ENCODE measurements at regions not wholly inside any gene's neighbourhood (a gene's known extent, or its start where the extent isn't known, plus 50 kb on each side); places are given as distances from the start of the nearest gene placed in this dataset.

DNA sequence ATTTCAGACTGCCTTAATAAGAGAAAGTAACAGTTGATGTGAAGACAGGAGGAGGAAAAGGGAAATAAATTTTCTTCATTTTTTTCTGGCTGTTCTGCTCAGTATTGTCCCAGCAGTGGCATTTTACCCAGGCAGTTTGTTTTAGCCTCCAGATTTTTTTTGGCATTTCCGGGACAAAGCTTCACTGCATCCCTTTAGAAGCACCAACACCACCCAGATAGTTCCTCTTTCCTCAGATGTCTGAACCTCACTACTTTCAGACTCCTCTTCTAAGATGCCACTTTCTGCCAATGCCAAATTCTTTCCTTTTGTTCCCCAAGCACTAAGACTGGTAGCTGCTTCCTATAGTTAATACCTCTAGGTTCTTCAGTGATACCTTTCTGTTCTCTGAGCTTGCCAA, 480.1 kb upstream of the SLC10A2 start:
- Mint-ChIP-seq H3K36me3 (ENCODE audit: low read depth) (no peaks in the 10 kb centered on the region), H3K27ac (no peak overlapping the region), H3K4me3 (no peak overlapping the region), H3K27me3 (no peaks in the 10 kb centered on the region), H3K4me1 (ENCODE audit: low read depth) (no peaks in the 10 kb centered on the region), H3K9me3 (peaks cover 28% of the 10 kb centered on the region)
- no peak for DNase-seq

DNA sequence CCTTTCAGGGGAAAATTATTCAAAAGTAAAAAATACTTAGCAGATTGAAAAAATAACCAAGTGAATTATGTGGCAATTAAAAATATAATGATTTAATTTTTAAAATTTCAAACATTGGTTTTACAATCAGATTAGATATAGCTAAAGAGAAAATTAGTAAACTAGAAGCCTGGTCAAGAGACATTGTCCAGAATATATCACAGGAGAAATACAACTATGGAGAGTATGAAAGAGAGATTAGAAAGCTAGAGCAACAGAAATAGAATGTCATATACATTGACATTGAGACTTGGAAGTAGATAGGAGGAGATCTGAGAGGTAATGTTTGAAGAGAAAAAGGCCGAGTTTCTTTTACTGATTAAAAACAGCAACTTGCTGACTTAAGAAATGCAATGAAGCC, 476.4 kb upstream of the SLC10A2 start:
- H3K4me1 Mint-ChIP-seq (ENCODE audit: low read depth), result no peaks in the 10 kb centered on the region
- no peaks in the 10 kb centered on the region for H3K36me3 Mint-ChIP-seq (ENCODE audit: low read depth)
- no peaks in the 10 kb centered on the region for H3K27me3 Mint-ChIP-seq
- no peak for DNase-seq
- no peak overlapping the region for H3K27ac Mint-ChIP-seq
- peaks cover 25% of the 10 kb centered on the region for H3K9me3 Mint-ChIP-seq
- H3K4me3 Mint-ChIP-seq, result no peak overlapping the region

DNA sequence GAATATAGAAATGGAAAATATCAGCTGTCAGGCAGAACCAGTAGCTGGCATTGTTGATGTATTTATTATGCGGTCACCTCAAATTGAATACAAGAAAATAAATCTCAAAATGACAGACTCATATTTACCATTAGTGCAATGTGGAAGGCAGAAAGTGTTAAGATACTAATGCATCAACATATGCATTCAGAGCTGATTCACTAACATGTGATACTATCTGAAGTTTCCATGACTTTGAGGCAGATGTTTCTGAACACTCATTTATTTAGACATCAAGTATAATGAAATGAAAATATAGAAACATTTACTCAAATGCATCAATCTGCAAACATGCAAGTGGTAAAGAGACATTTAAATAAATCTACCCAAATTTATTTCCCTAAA, 474.2 kb upstream of the SLC10A2 start:
- H3K4me1 Mint-ChIP-seq (ENCODE audit: low read depth), result no peaks in the 10 kb centered on the region
- H3K36me3 Mint-ChIP-seq (ENCODE audit: low read depth), result no peaks in the 10 kb centered on the region
- H3K4me3 Mint-ChIP-seq, result no peak overlapping the region
- H3K27ac Mint-ChIP-seq, result no peak overlapping the region
- no peak for DNase-seq
- H3K27me3 Mint-ChIP-seq, result no peaks in the 10 kb centered on the region
- H3K9me3 Mint-ChIP-seq, result peaks cover 22% of the 10 kb centered on the region

DNA sequence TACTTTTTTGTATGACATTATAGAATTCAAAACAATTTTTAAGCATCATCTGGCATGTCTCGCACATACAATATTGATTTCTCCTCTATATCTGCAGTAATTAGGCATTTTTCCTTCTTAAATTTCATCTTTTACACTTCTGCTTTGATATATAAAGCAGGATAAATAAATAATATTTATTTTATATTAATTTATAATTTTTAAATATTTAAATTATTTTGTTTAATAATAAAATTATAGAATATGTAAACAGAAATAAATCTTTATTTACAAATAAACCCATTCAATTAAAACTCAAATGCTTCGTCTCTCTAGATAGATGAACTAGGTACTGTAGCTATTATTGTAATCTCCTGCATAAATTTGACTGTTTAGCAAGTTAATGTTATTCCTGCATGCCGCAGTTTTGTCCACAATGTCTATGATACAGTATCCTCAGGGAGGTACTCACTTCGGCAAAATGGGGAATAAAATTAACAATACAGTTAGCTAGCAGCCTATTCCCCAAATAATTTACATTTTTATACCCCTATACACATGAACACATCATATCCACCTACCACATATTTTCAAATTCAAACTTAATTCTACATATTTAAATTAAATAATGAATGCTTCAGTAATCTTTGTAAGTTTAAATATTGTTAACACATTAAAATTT, 473.6 kb upstream of the SLC10A2 start:
- no peaks in the 10 kb centered on the region for H3K36me3 Mint-ChIP-seq (ENCODE audit: low read depth)
- peaks cover 19% of the 10 kb centered on the region for H3K9me3 Mint-ChIP-seq
- no peak overlapping the region for H3K4me3 Mint-ChIP-seq
- no peak for DNase-seq
- no peaks in the 10 kb centered on the region for H3K4me1 Mint-ChIP-seq (ENCODE audit: low read depth)
- H3K27me3 Mint-ChIP-seq, result no peaks in the 10 kb centered on the region
- H3K27ac Mint-ChIP-seq, result no peak overlapping the region

DNA sequence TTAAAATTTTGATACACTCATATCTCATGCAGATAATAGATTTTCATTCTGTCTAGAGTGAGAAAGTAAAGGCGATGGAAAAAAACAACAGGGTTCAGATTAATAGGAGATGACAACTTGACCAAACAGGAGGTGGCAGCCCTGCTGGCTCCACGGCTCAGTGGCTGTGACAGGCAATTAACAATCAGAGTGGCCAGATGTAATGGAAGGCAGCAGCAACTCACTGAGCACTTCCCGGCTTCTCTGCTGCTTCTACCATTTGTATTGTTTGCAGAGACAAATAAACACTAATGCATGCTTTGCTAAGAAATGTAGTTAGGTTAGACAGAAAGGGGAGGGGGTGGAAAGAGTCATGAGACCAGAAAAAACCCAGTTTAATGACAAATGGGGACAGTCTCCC, 473.0 kb upstream of the SLC10A2 start:
- H3K4me1 Mint-ChIP-seq (ENCODE audit: low read depth), result no peaks in the 10 kb centered on the region
- H3K4me3 Mint-ChIP-seq, result no peak overlapping the region
- H3K27me3 Mint-ChIP-seq, result no peaks in the 10 kb centered on the region
- H3K27ac Mint-ChIP-seq, result no peak overlapping the region
- peaks cover 15% of the 10 kb centered on the region for H3K9me3 Mint-ChIP-seq
- no peak for DNase-seq
- H3K36me3 Mint-ChIP-seq (ENCODE audit: low read depth), result no peaks in the 10 kb centered on the region

DNA sequence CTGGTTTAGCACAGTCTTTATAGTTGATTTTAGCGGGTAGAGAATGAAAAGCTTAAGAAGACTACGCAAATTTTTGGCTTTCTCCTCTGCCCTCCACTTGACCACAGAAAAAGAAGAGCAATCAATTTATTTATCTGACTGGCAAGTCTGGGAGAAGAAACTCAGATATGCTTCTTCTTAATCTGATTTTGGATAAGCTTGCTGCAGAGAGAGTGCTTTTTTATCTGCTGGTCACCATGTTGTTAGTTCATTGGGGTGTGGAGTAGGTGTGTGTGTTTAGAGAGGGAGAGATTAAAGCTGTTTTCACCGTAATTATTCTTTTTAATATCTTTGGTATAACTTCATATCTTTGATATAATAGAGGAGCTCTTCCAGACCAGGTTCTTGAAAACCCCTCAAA, 471.4 kb upstream of the SLC10A2 start:
- peaks cover 6% of the 10 kb centered on the region for H3K9me3 Mint-ChIP-seq

DNA sequence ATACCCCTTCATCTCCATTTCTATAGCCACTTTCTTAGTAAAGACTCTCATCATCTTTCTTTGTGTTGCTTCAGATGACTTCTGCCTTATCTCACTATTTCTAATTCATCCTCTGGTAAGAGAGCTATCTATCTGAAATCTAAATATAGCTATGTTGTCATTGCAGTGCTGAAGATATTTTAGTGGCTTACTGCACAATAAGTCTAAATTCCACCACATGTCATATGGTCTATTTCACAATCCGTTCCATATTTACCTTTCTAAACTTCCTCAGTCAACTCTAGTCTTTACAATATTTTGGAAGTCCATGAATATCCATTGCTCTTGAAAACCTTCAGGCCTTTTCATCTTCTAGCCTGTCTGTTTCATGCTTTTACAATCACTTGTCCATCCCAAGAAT, 465.1 kb upstream of the SLC10A2 start:
- Mint-ChIP-seq H3K27me3 (no peaks in the 10 kb centered on the region), H3K4me1 (ENCODE audit: low read depth) (no peaks in the 10 kb centered on the region), H3K4me3 (no peak overlapping the region), H3K9me3 (peaks cover 3% of the 10 kb centered on the region), H3K36me3 (ENCODE audit: low read depth) (no peaks in the 10 kb centered on the region), H3K27ac (no peak overlapping the region)
- no peak for DNase-seq

More for the DNA sequence above, 471.4 kb upstream of the SLC10A2 start:
- Mint-ChIP-seq H3K36me3 (ENCODE audit: low read depth) (no peaks in the 10 kb centered on the region), H3K27me3 (no peaks in the 10 kb centered on the region), H3K4me3 (no peak overlapping the region), H3K27ac (no peak overlapping the region), H3K4me1 (ENCODE audit: low read depth) (no peaks in the 10 kb centered on the region)
- DNase-seq, result no peak

DNA sequence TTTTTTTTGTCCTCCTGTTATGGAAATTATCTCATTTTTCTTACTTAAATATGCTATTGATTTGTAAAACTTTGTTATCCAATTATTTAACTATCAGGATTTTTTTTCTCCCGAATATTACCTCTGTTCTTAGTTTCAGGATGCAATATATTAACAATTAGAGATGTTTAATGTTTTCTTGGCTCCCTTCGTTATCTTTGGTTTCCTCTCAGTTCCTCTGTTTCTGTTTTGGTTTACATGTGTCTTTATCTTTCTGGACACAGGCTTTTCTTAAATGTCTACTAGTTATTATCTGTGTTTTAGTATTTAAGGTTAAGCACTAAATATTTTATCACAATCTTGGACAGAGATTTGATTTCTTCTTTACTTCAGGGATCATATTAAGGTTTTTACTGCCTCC, 462.2 kb upstream of the SLC10A2 start:
- Mint-ChIP-seq H3K27me3 (no peaks in the 10 kb centered on the region), H3K4me3 (no peak overlapping the region), H3K4me1 (ENCODE audit: low read depth) (no peaks in the 10 kb centered on the region), H3K27ac (no peak overlapping the region), H3K9me3 (peaks cover 3% of the 10 kb centered on the region), H3K36me3 (ENCODE audit: low read depth) (no peaks in the 10 kb centered on the region)
- DNase-seq, result no peak

DNA sequence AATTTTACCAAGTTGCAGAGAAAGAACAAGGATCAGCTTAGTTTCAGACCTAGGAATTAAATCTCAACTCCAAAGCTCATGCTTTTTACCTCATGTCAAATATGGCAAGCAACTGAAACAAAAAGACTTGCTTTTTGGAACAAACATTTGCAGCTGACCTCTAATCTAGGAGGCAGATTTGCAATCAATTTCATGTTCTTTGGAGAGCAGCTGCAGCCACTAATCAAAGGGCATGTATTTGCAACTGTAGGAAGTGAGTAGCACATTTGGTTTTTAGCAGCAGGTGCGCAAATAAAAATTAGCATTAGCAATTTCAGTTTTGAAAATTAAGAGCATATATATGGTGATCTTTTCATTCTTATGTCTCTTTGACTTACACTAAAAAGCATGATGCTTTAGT, 459.3 kb upstream of the SLC10A2 start:
- Mint-ChIP-seq H3K4me1 (ENCODE audit: low read depth) (no peaks in the 10 kb centered on the region), H3K27me3 (no peaks in the 10 kb centered on the region), H3K27ac (no peak overlapping the region), H3K36me3 (ENCODE audit: low read depth) (no peaks in the 10 kb centered on the region), H3K4me3 (no peak overlapping the region), H3K9me3 (peaks cover 3% of the 10 kb centered on the region)
- DNase-seq, result no peak

DNA sequence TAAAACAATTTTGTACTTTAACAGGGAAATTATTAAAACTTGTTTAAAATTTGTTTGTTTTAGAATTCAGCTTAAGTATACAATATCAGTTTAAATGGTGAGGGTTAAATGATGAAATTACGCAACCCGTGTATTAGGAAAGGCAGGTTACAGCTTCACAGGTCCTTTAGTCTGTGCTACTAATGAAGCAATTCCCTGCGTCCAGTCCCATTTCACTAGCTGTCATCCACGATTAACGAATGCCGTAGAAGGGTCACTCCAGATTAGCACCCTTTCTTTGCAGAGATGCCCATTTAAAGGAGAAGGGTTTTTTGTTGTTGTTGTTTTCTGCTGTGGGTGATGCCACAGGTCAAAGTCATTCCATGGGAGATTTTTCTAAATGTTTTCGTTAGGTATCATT, 457.6 kb upstream of the SLC10A2 start:
- Mint-ChIP-seq H3K27me3 (no peaks in the 10 kb centered on the region), H3K27ac (no peak overlapping the region), H3K9me3 (no peaks in the 10 kb centered on the region), H3K4me1 (ENCODE audit: low read depth) (no peaks in the 10 kb centered on the region), H3K36me3 (ENCODE audit: low read depth) (no peaks in the 10 kb centered on the region), H3K4me3 (no peak overlapping the region)
- DNase-seq, result no peak

DNA sequence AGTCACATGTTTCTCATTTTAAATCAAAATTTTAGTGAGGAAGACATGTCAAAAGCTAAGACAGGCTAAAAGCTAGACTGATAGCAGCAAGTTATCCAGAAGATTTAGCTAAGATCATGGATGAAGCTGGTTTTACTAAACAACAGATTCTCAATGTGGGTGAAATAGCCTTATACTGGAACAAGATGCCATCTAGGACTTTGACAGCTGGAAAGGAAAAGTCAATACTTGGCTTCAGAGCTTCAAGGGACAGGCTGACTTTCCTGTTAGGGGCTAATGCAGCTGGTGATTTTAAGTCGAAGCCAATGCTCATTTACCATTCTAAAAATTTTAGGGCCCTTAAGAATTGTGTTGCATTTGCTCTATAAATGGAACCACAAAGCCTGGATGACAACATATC, 455.3 kb upstream of the SLC10A2 start:
- DNase-seq, result no peak
- Mint-ChIP-seq H3K27me3 (no peaks in the 10 kb centered on the region), H3K9me3 (no peaks in the 10 kb centered on the region), H3K4me3 (no peak overlapping the region), H3K36me3 (ENCODE audit: low read depth) (no peaks in the 10 kb centered on the region), H3K4me1 (ENCODE audit: low read depth) (no peaks in the 10 kb centered on the region), H3K27ac (no peak overlapping the region)

DNA sequence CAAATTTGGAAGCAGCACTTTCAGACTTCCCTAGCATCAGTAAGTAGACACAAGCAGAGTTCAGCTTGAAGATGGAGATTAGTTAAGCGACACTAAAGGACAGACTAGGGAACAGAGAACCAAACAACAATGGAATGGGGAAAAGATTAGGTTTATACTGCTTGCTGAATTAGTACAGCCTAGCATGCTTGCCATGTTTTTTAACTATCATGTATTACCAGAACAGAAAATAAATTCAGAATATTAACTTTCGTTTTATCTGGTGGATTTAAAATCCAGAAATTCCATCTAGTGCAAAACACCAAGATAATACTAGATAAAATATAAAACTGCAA, 451.5 kb upstream of the SLC10A2 start:
- H3K36me3 Mint-ChIP-seq (ENCODE audit: low read depth), result no peaks in the 10 kb centered on the region
- no peak for DNase-seq
- H3K4me3 Mint-ChIP-seq, result no peak overlapping the region
- H3K9me3 Mint-ChIP-seq, result no peaks in the 10 kb centered on the region
- H3K4me1 Mint-ChIP-seq (ENCODE audit: low read depth), result no peaks in the 10 kb centered on the region
- no peak overlapping the region for H3K27ac Mint-ChIP-seq
- H3K27me3 Mint-ChIP-seq, result no peaks in the 10 kb centered on the region

DNA sequence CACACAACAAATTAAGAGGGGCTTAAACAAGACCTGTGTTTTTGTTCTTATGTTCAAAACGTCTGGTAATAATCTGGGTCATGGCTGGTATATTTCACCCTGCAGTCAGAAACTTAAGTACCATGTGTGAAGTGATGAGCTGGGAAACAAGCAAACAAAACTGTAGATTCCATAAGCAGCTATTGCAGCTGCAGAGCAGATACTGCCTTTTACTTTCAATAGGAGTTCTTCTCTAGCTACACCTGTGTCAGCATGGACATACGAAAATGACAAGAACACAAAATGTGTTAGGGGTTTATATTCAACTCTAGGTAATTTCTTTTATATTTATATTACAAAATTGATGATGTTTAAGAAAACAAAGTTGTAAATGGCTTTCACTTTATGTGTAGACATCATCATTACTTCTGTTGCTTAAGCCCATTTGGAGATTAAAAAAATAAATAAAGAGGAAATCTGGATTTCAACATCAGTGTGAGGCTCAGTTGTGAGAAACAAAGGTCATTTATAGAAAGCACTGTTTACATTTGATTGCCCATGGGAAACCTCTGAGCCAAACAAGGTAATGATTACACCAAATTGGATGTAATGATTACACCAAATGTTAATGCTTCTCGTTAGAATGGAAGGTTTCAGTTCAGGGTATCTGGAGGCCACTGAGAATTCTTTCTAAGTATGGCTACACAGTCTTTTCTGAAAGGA, 451.0 kb upstream of the SLC10A2 start:
- H3K27ac Mint-ChIP-seq, result no peak overlapping the region
- H3K36me3 Mint-ChIP-seq (ENCODE audit: low read depth), result no peaks in the 10 kb centered on the region
- no peak for DNase-seq
- no peaks in the 10 kb centered on the region for H3K9me3 Mint-ChIP-seq
- no peak overlapping the region for H3K4me3 Mint-ChIP-seq
- H3K4me1 Mint-ChIP-seq (ENCODE audit: low read depth), result no peaks in the 10 kb centered on the region
- no peaks in the 10 kb centered on the region for H3K27me3 Mint-ChIP-seq

DNA sequence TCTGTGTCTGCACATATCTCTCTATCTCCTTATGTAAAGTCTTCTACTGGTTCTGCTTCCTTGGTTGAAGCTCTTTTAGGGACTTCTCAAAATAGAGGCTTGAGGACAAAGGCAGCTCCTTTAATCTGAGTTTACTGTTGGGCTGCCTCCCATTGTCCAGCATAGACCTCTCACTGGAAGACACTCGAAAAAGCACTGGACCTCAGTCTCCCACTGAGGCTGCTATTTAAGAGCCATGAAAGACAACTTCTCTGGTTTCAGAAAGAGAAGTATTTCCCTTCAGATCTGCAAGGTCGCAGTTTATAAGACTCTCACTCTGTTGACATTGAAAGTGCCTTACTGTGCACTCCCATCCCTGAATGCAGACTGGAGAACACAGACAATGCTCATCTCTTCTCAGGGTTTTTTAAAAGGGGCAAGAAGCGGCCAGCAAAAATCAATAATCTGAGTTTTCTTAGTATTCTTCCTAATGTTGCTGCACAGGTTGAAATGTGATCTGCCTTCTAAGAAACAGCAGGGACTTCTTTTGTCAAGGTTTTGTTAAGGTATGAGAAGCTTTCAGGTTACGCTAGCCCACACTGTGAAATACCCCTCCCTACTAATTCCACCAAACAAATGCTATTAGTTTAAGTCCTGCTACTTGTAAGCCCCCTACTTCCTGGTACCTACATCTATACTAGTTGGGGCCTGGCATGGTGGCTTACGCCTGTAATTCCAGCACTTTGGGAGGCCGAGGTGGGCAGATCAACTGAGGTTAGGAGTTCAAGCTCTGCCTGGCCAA, 450.0 kb upstream of the SLC10A2 start:
- Mint-ChIP-seq H3K9me3 (no peaks in the 10 kb centered on the region), H3K36me3 (ENCODE audit: low read depth) (no peaks in the 10 kb centered on the region), H3K4me3 (no peak overlapping the region), H3K4me1 (ENCODE audit: low read depth) (no peaks in the 10 kb centered on the region), H3K27me3 (no peaks in the 10 kb centered on the region), H3K27ac (no peak overlapping the region)
- DNase-seq, result no peak

DNA sequence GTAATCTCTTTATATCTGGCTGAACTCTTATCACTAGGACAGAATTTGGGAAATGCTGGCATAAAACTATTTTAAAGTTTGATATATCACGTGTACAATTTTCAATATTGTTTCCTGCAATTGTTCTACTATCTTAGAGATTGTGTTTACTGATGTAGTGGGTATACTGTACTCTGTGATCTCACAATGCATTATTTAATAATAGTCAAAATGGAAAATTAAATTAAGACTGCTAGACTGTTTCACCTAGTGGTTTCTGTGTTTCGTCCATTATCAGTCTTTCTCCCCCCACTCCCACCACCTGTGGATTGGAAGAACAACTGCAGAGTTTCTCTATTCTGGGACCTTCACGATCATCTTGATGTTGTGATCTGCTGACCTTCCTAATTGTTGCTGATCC, 449.2 kb upstream of the SLC10A2 start:
- H3K9me3 Mint-ChIP-seq, result no peaks in the 10 kb centered on the region
- no peaks in the 10 kb centered on the region for H3K36me3 Mint-ChIP-seq (ENCODE audit: low read depth)
- H3K27me3 Mint-ChIP-seq, result no peaks in the 10 kb centered on the region
- no peaks in the 10 kb centered on the region for H3K4me1 Mint-ChIP-seq (ENCODE audit: low read depth)
- H3K27ac Mint-ChIP-seq, result no peak overlapping the region
- H3K4me3 Mint-ChIP-seq, result no peak overlapping the region
- no peak for DNase-seq

All from activated T-cell treated with anti-CD3 and anti-CD28 coated beads, Interleukin-2, amount 50 U/mL, for 24 hours (primary cell).